ENCODE measurements at regions not wholly inside any gene's neighbourhood (a gene's known extent, or its start where the extent isn't known, plus 50 kb on each side); places are given as distances from the start of the nearest gene placed in this dataset.

GRCh38 chr6:156398371-156398770 is 378.8 kb upstream of the ARID1B start:
- H3K36me3 ChIP-seq: no peaks in the 10 kb centered on the region
- WGBS (ENCODE audit: insufficient coverage, low coverage, low lambda C conversion rate, missing lambda C conversion rate): 63% methylated on average over 5 of the region's 5 CpGs
- intact Hi-C loops (cut with DNase I): no loop called here
- TF ChIP-seq CTCF (IDR thresholded peaks at IDR 0.05) (no peak), POLR2A (IDR thresholded peaks at IDR 0.05) (no peak)
- no peak for ATAC-seq
- no peak for DNase-seq
- peaks cover 0 to 5% of the 10 kb centered on the region in 2 donors for H3K27me3 ChIP-seq
- H3K27ac ChIP-seq: no peak overlapping the region
- no peaks in the 10 kb centered on the region for H3K9me3 ChIP-seq
- no peak overlapping the region for H3K4me3 ChIP-seq
- peaks cover 0 to 10% (median 0%) of the 10 kb centered on the region in 4 donors for H3K4me1 ChIP-seq

- H3K27ac ChIP-seq: no peak overlapping the region
- DNase-seq (no peak), ATAC-seq (no peak)
- intact Hi-C loops (cut with DNase I): no loop called here
- peaks cover 0 to 10% (median 0%) of the 10 kb centered on the region in 4 donors for H3K4me1 ChIP-seq
- H3K36me3 ChIP-seq: no peaks in the 10 kb centered on the region
- no peaks in the 10 kb centered on the region for H3K9me3 ChIP-seq
- 25% methylated on average over 11 of the region's 45 CpGs for WGBS (ENCODE audit: insufficient coverage, low coverage, low lambda C conversion rate, missing lambda C conversion rate)
- TF ChIP-seq POLR2A (IDR thresholded peaks at IDR 0.05): no peak
- no peak for TF ChIP-seq CTCF (IDR thresholded peaks at IDR 0.05)
- H3K4me3 ChIP-seq: no peak overlapping the region
- H3K27me3 ChIP-seq: peaks cover 0 to 5% of the 10 kb centered on the region in 2 donors
These were observed 380.3 kb upstream of the ARID1B start for GRCh38 chr6:156396791-156397418.

- no peaks in the 10 kb centered on the region for H3K36me3 ChIP-seq
- WGBS (ENCODE audit: insufficient coverage, low coverage, low lambda C conversion rate, missing lambda C conversion rate): 48% methylated on average over 11 of the region's 11 CpGs
- H3K27ac ChIP-seq: no peak overlapping the region
- no peak overlapping the region for H3K4me3 ChIP-seq
- intact Hi-C loops (cut with DNase I): no loop called here
- peaks cover 0 to 5% of the 10 kb centered on the region in 2 donors for H3K27me3 ChIP-seq
- H3K4me1 ChIP-seq: peaks cover 0 to 10% (median 0%) of the 10 kb centered on the region in 4 donors
- DNase-seq (no peak), ATAC-seq (no peak)
- no peaks in the 10 kb centered on the region for H3K9me3 ChIP-seq
- no peak for TF ChIP-seq CTCF (IDR thresholded peaks at IDR 0.05)
- TF ChIP-seq POLR2A (IDR thresholded peaks at IDR 0.05): no peak
These were observed 381.0 kb upstream of the ARID1B start for GRCh38 chr6:156396068-156396771.

- H3K36me3 ChIP-seq: no peaks in the 10 kb centered on the region
- peaks cover 0 to 10% (median 0%) of the 10 kb centered on the region in 4 donors for H3K4me1 ChIP-seq
- intact Hi-C loops (cut with DNase I): no loop called here
- no peak overlapping the region for H3K27ac ChIP-seq
- 70% methylated on average over 6 of the region's 6 CpGs for WGBS (ENCODE audit: insufficient coverage, low coverage, low lambda C conversion rate, missing lambda C conversion rate)
- H3K4me3 ChIP-seq: no peak overlapping the region
- TF ChIP-seq POLR2A (IDR thresholded peaks at IDR 0.05): no peak
- TF ChIP-seq CTCF (IDR thresholded peaks at IDR 0.05): no peak
- no peak for ATAC-seq
- H3K27me3 ChIP-seq: peaks cover 0 to 5% of the 10 kb centered on the region in 2 donors
- DNase-seq: no peak
- H3K9me3 ChIP-seq: no peaks in the 10 kb centered on the region
These were observed 381.9 kb upstream of the ARID1B start for GRCh38 chr6:156395276-156395675.
